Glutamatergic neuron (in vitro differentiated cells): ENCODE measurements at regions not wholly inside any gene's neighbourhood (a gene's known extent, or its start where the extent isn't known, plus 50 kb on each side); places are given as distances from the start of the nearest gene placed in this dataset.

Experiments used
- DNase-seq: peaks from one replicate; pipeline ENCODE4 v3.0.0; 2022
- H3K27ac Mint-ChIP-seq: one replicate; pipeline ENCODE4 v1.8.0; 2020; ENCODE audit warnings: mild to moderate bottlenecking, mixed read lengths, inconsistent platforms; ENCODE audit not compliant: unreplicated experiment
- H3K27me3 Mint-ChIP-seq: one replicate; pipeline ENCODE4 v1.8.0; 2020; ENCODE audit warnings: mild to moderate bottlenecking, moderate library complexity, mixed read lengths, inconsistent platforms; ENCODE audit not compliant: unreplicated experiment
- H3K36me3 Mint-ChIP-seq: one replicate; pipeline ENCODE4 v1.8.0; 2020; ENCODE audit warnings: mild to moderate bottlenecking, mixed read lengths, inconsistent platforms; ENCODE audit not compliant: unreplicated experiment
- H3K4me1 Mint-ChIP-seq: one replicate; pipeline ENCODE4 v1.8.0; 2020; ENCODE audit warnings: mild to moderate bottlenecking, low read depth, mixed read lengths, inconsistent platforms; ENCODE audit not compliant: unreplicated experiment
- H3K4me3 Mint-ChIP-seq: one replicate; pipeline ENCODE4 v1.8.0; 2020; ENCODE audit warnings: mild to moderate bottlenecking, mixed read lengths, inconsistent platforms; ENCODE audit not compliant: unreplicated experiment
- H3K9me3 Mint-ChIP-seq: one replicate; pipeline ENCODE4 v1.8.0; 2020; ENCODE audit warnings: mild to moderate bottlenecking, moderate library complexity, mixed read lengths, inconsistent platforms; ENCODE audit not compliant: unreplicated experiment
- TF ChIP-seq, protein P1 (sequence below): fragments of 200-600 bp; sonication (generic); IDR thresholded peaks from one replicate; pipeline ENCODE4 v1.5.0; 2021; ENCODE audit not compliant: partially characterized antibody, unreplicated experiment

DNA sequence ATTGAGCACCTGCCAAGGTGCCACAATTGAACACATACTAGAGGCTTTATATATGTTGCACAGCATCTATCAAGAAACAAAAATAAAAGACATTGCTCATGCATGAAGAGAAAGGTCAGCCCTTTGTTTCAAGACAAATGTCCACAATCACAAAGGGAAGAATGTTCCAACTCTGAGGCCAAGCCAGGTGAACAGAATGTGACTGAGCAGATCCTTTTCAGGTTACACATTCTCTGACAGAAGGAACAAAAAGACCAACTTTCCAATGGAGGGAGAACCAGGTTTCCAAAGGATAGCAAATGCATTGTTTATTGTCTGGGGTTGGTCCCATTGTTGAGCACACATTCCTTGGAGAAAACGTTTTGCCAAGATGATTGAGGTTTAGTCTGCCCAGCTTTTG is 50.2 kb upstream of the FAM174B start:
- H3K36me3 Mint-ChIP-seq = peaks cover 6% of the 10 kb centered on the region
- H3K27me3 Mint-ChIP-seq = peaks cover 12% of the 10 kb centered on the region
- no peaks in the 10 kb centered on the region for H3K9me3 Mint-ChIP-seq
- H3K4me1 Mint-ChIP-seq = no peaks in the 10 kb centered on the region
- H3K27ac Mint-ChIP-seq = no peak overlapping the region
- no peak for DNase-seq
- TF ChIP-seq, protein P1, sequence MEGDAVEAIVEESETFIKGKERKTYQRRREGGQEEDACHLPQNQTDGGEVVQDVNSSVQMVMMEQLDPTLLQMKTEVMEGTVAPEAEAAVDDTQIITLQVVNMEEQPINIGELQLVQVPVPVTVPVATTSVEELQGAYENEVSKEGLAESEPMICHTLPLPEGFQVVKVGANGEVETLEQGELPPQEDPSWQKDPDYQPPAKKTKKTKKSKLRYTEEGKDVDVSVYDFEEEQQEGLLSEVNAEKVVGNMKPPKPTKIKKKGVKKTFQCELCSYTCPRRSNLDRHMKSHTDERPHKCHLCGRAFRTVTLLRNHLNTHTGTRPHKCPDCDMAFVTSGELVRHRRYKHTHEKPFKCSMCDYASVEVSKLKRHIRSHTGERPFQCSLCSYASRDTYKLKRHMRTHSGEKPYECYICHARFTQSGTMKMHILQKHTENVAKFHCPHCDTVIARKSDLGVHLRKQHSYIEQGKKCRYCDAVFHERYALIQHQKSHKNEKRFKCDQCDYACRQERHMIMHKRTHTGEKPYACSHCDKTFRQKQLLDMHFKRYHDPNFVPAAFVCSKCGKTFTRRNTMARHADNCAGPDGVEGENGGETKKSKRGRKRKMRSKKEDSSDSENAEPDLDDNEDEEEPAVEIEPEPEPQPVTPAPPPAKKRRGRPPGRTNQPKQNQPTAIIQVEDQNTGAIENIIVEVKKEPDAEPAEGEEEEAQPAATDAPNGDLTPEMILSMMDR = no peak
- no peak overlapping the region for H3K4me3 Mint-ChIP-seq

- Mint-ChIP-seq H3K9me3 (no peaks in the 10 kb centered on the region), H3K4me3 (no peak overlapping the region), H3K36me3 (peaks cover 6% of the 10 kb centered on the region), H3K27me3 (peaks cover 9% of the 10 kb centered on the region), H3K27ac (no peak overlapping the region), H3K4me1 (no peaks in the 10 kb centered on the region)
- TF ChIP-seq, protein P1 = no peak
- DNase-seq = no peak
Measured at GRCh38 chr15:92706201-92706600, 50.6 kb upstream of the FAM174B start.

DNA sequence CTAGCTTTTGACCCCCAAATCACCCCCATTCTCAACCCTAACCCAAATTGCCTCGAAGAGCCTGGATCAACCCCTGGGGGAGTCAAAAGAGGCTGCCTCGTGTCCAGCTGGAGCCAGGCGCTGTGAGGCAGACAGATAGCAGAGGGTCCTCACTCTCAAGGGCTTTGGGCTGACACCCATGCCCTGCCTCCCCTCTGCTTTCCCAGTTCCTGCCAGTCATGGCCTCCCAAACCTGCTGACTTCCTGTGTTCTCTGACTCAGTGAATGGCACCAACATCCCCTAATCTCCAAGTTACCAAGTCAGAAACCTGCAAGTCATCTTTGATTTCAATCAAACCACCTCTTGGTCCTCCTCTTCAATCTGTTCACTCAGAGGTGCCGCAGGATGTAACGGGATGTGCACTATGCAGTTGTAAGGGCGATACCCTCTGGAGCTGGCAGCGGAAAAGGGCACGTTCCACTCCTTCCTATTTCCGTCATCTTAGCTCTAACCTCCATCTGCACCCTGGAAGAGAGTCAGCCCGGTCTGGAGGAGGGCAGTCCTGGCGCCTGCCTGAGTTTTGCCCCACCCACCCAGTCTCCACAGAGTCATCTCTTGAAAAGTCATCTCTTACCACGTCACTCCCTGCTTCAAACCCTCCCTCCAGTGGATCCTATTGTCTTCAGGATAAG is 52.4 kb upstream of the FAM174B start:
- no peak for DNase-seq
- Mint-ChIP-seq H3K4me1 (no peaks in the 10 kb centered on the region), H3K9me3 (no peaks in the 10 kb centered on the region), H3K27me3 (peaks cover 15% of the 10 kb centered on the region), H3K27ac (no peak overlapping the region), H3K36me3 (peaks cover 6% of the 10 kb centered on the region), H3K4me3 (no peak overlapping the region)
- TF ChIP-seq, protein P1 = no peak

DNA sequence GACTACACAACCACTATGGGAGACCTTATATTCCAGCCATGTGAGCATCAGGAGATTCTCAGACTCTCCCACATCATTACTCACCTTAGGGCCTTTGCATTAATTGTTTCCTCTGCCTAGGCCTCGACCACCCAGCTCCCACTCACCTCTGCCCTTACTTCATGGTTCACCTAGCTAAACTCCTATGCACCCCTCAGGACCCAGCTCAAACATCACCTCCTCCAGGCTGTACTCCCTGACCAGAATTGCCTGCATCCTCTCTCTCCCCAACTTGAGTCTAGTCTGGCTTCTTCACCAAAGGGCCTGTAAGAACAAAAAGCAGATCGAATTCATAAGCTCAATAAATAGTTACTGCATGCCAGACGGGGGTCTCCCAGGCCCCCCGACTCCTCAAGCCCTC is 53.1 kb upstream of the FAM174B start:
- peaks cover 15% of the 10 kb centered on the region for H3K27me3 Mint-ChIP-seq

More for the DNA sequence above, 53.1 kb upstream of the FAM174B start:
- TF ChIP-seq, protein P1 = no peak
- DNase-seq = no peak
- Mint-ChIP-seq H3K4me3 (no peak overlapping the region), H3K27ac (no peak overlapping the region), H3K36me3 (peaks cover 6% of the 10 kb centered on the region), H3K4me1 (no peaks in the 10 kb centered on the region), H3K9me3 (no peaks in the 10 kb centered on the region)
